AG09319 (cell line): ENCODE measurements at regions not wholly inside any gene's neighbourhood (a gene's known extent, or its start where the extent isn't known, plus 50 kb on each side); places are given as distances from the start of the nearest gene placed in this dataset.

Source experiments
- DNase-seq: peaks from one replicate; pipeline ENCODE4 v3.0.0-alpha.2; 2010; ENCODE audit warnings: low read depth; ENCODE audit errors: extremely low read depth
- TF ChIP-seq, protein P1 (sequence below): IDR thresholded peaks from 2 replicates; pipeline ENCODE4 v1.5.1; 2011; ENCODE audit warnings: low read depth, mild to moderate bottlenecking, inconsistent platforms, low read length, moderate library complexity

DNA sequence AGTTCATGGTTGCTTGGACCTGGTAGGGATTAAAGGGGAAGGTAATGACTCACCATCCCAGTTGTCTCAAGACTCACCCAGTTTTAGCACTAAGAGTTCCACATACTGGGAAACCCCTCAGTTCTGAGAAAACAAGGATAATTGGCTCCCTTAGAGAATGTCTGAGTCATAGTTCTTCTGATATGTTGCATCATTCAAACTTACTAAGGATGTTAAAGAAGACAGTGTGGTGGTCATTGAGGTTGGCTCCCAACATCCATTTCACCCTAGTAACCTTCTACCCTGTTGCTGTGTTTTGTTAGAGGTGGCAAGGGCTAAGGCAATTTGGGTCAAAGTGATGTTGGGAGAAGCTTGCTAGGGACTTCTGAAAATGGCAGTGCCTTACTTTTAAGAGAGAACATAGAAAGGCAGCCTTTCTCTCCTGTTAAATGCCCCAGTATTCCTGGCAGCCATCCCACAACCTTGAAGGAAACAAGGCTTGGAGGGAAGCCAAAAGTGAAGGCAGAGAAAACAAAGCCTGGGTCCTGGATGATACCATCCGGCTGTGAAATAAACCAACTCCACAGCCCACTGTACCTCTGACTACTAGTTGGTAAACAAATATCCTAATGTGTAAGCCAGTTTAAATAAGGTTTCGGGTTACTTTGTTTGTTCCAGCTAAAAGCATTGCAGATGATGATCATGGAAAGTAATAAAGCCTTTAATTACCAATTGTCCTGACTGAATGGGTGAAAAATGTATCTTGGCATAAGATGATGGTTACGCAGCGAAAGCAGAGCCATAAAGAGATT, 80.4 kb upstream of the ADAMTSL1 start:
- TF ChIP-seq, protein P1, sequence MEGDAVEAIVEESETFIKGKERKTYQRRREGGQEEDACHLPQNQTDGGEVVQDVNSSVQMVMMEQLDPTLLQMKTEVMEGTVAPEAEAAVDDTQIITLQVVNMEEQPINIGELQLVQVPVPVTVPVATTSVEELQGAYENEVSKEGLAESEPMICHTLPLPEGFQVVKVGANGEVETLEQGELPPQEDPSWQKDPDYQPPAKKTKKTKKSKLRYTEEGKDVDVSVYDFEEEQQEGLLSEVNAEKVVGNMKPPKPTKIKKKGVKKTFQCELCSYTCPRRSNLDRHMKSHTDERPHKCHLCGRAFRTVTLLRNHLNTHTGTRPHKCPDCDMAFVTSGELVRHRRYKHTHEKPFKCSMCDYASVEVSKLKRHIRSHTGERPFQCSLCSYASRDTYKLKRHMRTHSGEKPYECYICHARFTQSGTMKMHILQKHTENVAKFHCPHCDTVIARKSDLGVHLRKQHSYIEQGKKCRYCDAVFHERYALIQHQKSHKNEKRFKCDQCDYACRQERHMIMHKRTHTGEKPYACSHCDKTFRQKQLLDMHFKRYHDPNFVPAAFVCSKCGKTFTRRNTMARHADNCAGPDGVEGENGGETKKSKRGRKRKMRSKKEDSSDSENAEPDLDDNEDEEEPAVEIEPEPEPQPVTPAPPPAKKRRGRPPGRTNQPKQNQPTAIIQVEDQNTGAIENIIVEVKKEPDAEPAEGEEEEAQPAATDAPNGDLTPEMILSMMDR = no peak
- DNase-seq = peak; percentile 74

DNA sequence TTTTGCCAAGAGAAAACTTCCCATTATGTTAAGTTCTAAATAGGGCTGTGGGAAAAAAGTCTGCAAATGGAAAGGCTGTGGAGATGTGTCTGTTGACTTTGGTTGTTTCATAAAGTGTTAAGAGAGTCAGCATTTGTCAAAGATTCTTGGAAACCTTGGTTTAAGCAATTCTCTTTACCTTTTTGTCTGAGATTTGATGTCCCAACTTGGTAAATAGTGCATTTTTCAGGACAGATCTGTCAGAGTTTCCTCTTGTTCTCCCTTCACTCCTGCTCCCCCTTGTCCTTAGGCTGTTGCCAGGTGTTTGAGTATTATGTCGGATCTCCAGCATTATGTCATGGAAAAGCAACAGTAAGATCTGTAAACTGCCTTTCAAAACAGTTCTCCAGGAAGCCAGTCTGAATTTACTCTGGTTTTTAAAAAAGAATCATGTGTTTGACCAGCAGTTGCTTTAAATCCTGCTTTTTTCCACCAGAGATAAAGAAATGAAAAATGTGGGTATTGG, 79.1 kb upstream of the ADAMTSL1 start:
- DNase-seq = no peak
- TF ChIP-seq, protein P1 = no peak

DNA sequence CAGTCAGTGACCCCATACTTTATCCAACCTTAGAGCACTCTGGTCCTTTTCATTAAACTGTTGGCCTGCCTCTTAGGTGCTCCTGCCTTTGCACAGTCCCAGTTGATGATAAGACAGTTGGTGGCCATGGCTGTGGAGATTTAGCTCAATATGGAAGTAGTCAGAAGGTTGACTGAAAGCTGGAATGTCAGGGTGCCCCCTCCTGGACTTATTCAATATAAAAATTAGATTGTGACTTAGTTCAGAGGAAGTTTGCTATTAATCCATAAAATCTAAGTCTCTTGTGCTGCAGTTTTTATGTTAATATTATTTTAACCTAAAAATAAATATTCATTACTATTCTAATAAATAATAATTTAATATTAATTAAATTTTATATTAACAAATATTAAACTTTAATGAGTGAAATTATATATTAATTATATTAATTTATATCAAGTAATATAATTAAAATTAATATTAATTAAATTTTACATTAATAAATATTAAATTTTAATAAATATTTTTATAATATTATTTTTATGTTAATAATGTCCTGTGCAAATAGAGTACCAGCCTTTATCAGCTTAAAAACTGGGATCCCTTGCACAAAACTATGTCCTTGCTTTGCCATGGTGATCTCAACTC, 77.7 kb upstream of the ADAMTSL1 start:
- DNase-seq = no peak
- TF ChIP-seq, protein P1 = no peak; the same call in 1 of the 2 replicates

DNA sequence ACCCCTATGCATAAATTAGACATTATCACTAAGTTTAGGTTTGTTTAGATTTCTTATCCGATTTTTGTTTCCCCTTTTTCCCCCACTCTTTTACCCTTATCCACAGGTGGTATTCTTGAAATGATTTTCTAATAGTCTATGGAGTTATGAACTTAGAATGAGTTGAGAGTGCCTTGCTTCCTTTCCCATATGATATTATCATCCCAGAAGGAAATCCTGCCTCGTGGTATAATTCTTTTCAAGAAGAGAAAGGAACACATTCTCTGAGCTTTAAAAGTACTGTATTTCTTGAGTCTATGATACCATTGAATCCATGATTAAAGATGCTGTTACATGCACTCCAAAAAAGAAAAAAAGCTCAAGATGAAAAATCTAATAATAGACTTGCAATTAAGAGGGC, 76.9 kb upstream of the ADAMTSL1 start:
- no peak for DNase-seq
- TF ChIP-seq, protein P1 = no peak

DNA sequence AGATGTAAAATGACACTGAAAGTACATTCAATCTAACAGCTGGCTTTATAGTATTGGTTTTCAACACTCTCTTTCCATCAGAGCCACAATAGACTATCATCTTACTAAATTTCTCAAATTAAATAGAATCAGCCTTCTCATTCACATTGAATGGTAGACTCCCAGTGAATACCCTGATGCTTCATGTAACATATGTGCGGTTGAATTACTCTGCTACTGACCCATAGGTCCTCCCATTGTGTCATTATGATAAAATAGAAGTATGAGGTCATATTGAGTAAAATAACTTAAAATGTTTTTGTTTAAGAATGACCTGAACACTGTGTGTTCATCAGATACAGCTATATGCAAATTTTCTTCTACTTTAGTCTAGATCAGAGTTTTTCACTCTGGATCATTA, 75.9 kb upstream of the ADAMTSL1 start:
- DNase-seq = no peak
- TF ChIP-seq, protein P1 = no peak

DNA sequence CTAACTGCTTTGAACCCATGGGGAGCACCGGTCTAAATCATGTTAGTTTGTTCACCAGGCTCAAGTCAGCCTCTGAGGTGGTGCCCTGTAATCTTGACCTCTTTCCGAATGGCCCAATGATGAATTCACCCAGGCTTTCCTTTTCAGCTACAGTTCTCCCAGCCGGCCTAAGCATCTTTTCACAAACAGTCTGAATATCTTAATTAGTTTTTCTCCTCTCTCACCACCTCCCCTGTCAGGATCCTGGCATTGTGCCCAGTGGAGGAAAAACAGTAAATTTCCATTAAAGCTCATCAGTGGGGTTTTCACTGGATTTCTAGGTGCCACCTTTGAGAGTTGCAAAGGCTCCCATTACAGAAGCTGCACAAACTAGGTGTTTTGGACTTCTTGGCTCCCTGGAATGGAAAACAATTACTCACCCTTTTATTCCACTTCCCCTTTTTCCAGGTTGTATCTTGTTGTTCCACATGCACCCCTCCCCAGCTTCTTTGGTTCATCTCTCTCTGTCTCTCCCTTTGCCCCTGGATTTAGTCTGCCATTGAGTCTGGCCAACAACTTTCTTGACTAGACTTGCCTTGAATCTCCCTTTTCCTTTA, 69.4 kb upstream of the ADAMTSL1 start:
- no peak for DNase-seq
- TF ChIP-seq, protein P1 = no peak

DNA sequence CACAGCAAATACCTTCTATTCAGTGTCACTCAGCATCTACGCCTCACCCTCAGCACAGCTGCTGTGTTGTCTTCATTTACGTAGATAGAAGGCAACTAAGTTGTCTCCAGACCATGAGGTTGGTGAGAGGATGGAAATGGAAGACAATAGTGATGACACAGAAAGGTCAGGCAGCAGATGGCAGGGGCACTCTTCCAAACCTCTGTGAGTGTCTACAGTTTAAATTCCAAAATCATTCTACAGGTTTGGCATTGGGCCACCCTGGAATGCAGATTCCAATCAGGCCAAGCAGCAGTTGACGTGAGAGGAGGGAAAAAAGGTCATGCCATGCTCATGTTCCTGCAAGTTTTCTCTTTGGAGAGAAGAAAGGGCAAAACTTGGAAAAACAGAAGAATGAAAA, 68.7 kb upstream of the ADAMTSL1 start:
- peak; percentile 30 for DNase-seq
- TF ChIP-seq, protein P1 = no peak
